Testis (tissue), 2 donors: ENCODE measurements at regions not wholly inside any gene's neighbourhood (a gene's known extent, or its start where the extent isn't known, plus 50 kb on each side); places are given as distances from the start of the nearest gene placed in this dataset.
"Not testable (repeated sequence)": the region's sequence is repeated elsewhere in the genome, so short reads cannot be mapped to it uniquely, and the experiment has no call there.

Experiments
- CTCF ChIP-seq, 3 experiments: fragments of 450-650 bp in 2 of 3; fragments of 200-600 bp in 1 of 3; sonication (generic) in 1 of 3; IDR thresholded peaks; one replicate each; pipeline ENCODE4 v1.5.1; 2016 to 2019; ENCODE audit warnings: antibody characterized with exemption in 3 of 3, mild to moderate bottlenecking in 2 of 3, moderate library complexity in 1 of 3
- POLR2A ChIP-seq: fragments of 450-650 bp; IDR thresholded peaks from one replicate; pipeline ENCODE4 v1.6.1; 2017; ENCODE audit warnings: antibody characterized with exemption, mild to moderate bottlenecking, moderate library complexity

- TF ChIP-seq CTCF (IDR thresholded peaks at IDR 0.05); POLR2A: not testable (repeated sequence)
These were observed 140.9 kb downstream of the TBC1D2B start for GRCh38 chr15:77936567-77936966.
